B cell (primary cell): ENCODE measurements at regions not wholly inside any gene's neighbourhood (a gene's known extent, or its start where the extent isn't known, plus 50 kb on each side); places are given as distances from the start of the nearest gene placed in this dataset.

Experiments
- ATAC-seq: fragments of 200-7000 bp; cut with Tn5 transposase; one replicate; pipeline ENCODE4 v1.10.0; 2021; ENCODE audit warnings: low read depth, mild to moderate bottlenecking, moderate number of reproducible peaks, moderate library complexity
- CTCF ChIA-PET: fragments of 350-600 bp; sonication (Branson Sonifier 250); formaldehyde crosslinking; loops from one replicate; lab custom pipeline; 2021; ENCODE audit warnings: antibody characterized with exemption, inconsistent platforms; lab: Charles Lee
- POLR2A ChIA-PET: fragments of 350-600 bp; sonication (Branson Sonifier 250); formaldehyde crosslinking; loops from one replicate; lab custom pipeline; 2021; ENCODE audit warnings: antibody characterized with exemption; lab: Charles Lee
- DNase-seq: peaks from one replicate; pipeline ENCODE4 v3.0.0; 2013
- H2AFZ ChIP-seq: 2 replicates; pipeline ENCODE4 v1.6.1; 2012; ENCODE audit warnings: mild to moderate bottlenecking, low read depth, low read length; ENCODE audit not compliant: insufficient read depth, poor library complexity, severe bottlenecking
- H3K27ac ChIP-seq, 2 donors: 1 replicate in 1 of 2; 2 replicates in 1 of 2; pipeline ENCODE4 v1.5.1; 2012 to 2013; ENCODE audit warnings: low read length in 2 of 2, mild to moderate bottlenecking in 2 of 2, moderate library complexity in 1 of 2
- H3K27me3 ChIP-seq, 4 experiments: fragments of 200-600 bp in 1 of 4; sonication (generic) in 1 of 4; replicated peaks in 1 of 4; 1 replicate in 2 of 4; 2 replicates in 2 of 4; pipeline versions ENCODE4 v1.6.1 to v1.7.0; 2013 to 2016; ENCODE audit warnings: low read length in 3 of 4, mild to moderate bottlenecking in 2 of 4, mixed read lengths in 1 of 4, moderate library complexity in 1 of 4; ENCODE audit not compliant: insufficient read depth in 4 of 4, control insufficient read depth in 3 of 4; ENCODE audit errors: control extremely low read depth in 1 of 4
- H3K36me3 ChIP-seq, 2 experiments: replicated peaks in 1 of 2; 1 replicate in 1 of 2; 2 replicates in 1 of 2; pipeline versions ENCODE4 v1.6.1 to v1.7.1; 2013; ENCODE audit warnings: low read length in 1 of 2; ENCODE audit not compliant: insufficient read depth in 2 of 2, control insufficient read depth in 1 of 2; ENCODE audit errors: control extremely low read depth in 1 of 2, extremely low read depth in 1 of 2
- H3K4me1 ChIP-seq, 2 donors: fragments of 200-600 bp in 1 of 2; sonication (generic) in 1 of 2; 1 replicate in 1 of 2; 2 replicates in 1 of 2; pipeline versions ENCODE4 v1.5.1 to v1.6.1; 2013 to 2017; ENCODE audit warnings: low read length in 2 of 2; ENCODE audit not compliant: control insufficient read depth in 2 of 2, insufficient read depth in 2 of 2
- H3K4me2 ChIP-seq: replicated peaks from 2 replicates; pipeline ENCODE3; 2012; ENCODE audit warnings: mild to moderate bottlenecking, low read depth, low read length; ENCODE audit not compliant: poor library complexity, severe bottlenecking
- H3K4me3 ChIP-seq, 5 experiments: fragments of 200-600 bp in 1 of 5; sonication (generic) in 1 of 5; 1 replicate in 3 of 5; 2 replicates in 2 of 5; pipeline versions ENCODE4 v1.5.1 to v1.7.0; 2011 to 2016; ENCODE audit warnings: low read length in 4 of 5, mild to moderate bottlenecking in 4 of 5, low read depth in 2 of 5, control low read depth in 1 of 5, moderate library complexity in 1 of 5; ENCODE audit not compliant: insufficient read depth in 1 of 5; ENCODE audit errors: control extremely low read depth in 1 of 5, extremely low read depth in 1 of 5
- H3K79me2 ChIP-seq: fragments of 200-600 bp; sonication (generic); one replicate; pipeline ENCODE4 v1.6.0; 2016; ENCODE audit warnings: low read length; ENCODE audit not compliant: control insufficient read depth, insufficient read depth
- H3K9ac ChIP-seq: fragments of 200-600 bp; sonication (generic); 2 replicates; pipeline ENCODE4 v1.6.1; 2017; ENCODE audit warnings: mild to moderate bottlenecking, low read length, moderate library complexity
- H3K9me3 ChIP-seq, 3 donors: one replicate each; pipeline versions ENCODE4 v1.6.1 to v1.7.1; 2013; ENCODE audit warnings: low read length in 2 of 3; ENCODE audit not compliant: control insufficient read depth in 2 of 3, insufficient read depth in 1 of 3; ENCODE audit errors: control extremely low read depth in 1 of 3
- H4K20me1 ChIP-seq: 2 replicates; pipeline ENCODE4 v1.6.0; 2012; ENCODE audit warnings: mild to moderate bottlenecking, low read length; ENCODE audit not compliant: insufficient read depth, control insufficient read depth, poor library complexity, severe bottlenecking
- H3K27ac Mint-ChIP-seq: one replicate; pipeline ENCODE4 v1.8.0; 2021; ENCODE audit warnings: mixed read lengths
- H3K27me3 Mint-ChIP-seq: one replicate; pipeline ENCODE4 v1.8.0; 2021; ENCODE audit warnings: mixed read lengths
- H3K4me1 Mint-ChIP-seq: one replicate; pipeline ENCODE4 v1.8.0; 2021; ENCODE audit warnings: mixed read lengths
- H3K4me3 Mint-ChIP-seq: one replicate; pipeline ENCODE4 v1.8.0; 2021; ENCODE audit warnings: mixed read lengths
- H3K9me3 Mint-ChIP-seq: one replicate; pipeline ENCODE4 v1.8.0; 2022; ENCODE audit warnings: mixed read lengths; ENCODE audit not compliant: insufficient read depth
- CTCF ChIP-seq: fragments of 200-600 bp; IDR thresholded peaks from one replicate; pipeline ENCODE4 v1.8.0; 2022; ENCODE audit warnings: antibody characterized with exemption, mild to moderate bottlenecking
- EZH2 ChIP-seq: IDR thresholded peaks from 2 replicates; pipeline ENCODE4 v1.6.1; 2012; ENCODE audit warnings: borderline replicate concordance, low read depth, mild to moderate bottlenecking, moderate library complexity, low read length; ENCODE audit not compliant: insufficient read depth, poor library complexity, severe bottlenecking
- WGBS: methylation state at CpG from one replicate; pipeline ENCODE4 v1.1.5; 2013; ENCODE audit warnings: missing lambda C conversion rate; ENCODE audit not compliant: insufficient coverage; 5-methylcytosine and 5-hydroxymethylcytosine counted together
- intact Hi-C: fragments of 100-400 bp; cut with micrococcal nuclease; formaldehyde crosslinking; loops from one replicate; pipeline ENCODE4 v1.10.0; 2022

GRCh38 chr11:69383372-69384250, 89.7 kb downstream of the MYEOV start:
- Mint-ChIP-seq H3K4me3 (no peak overlapping the region), H3K27ac (no peak overlapping the region), H3K9me3 (peaks cover 9% of the 10 kb centered on the region), H3K4me1 (no peaks in the 10 kb centered on the region), H3K27me3 (no peaks in the 10 kb centered on the region)
- Histone ChIP-seq H3K36me3 (no peaks in the 10 kb centered on the region), H3K79me2 (no peaks in the 10 kb centered on the region), H3K9ac (no peak overlapping the region), H3K4me3 (no peak overlapping the region), H3K27me3 (no peaks in the 10 kb centered on the region), H3K4me1 (no peaks in the 10 kb centered on the region), H3K4me2 (no peak overlapping the region), H2AFZ (no peak overlapping the region), H3K27ac (no peak overlapping the region), H3K9me3 (peaks cover 0 to 23% (median 14%) of the 10 kb centered on the region in 3 donors), H4K20me1 (no peaks in the 10 kb centered on the region)
- intact Hi-C loops = no loop called here
- ATAC-seq (no peak), DNase-seq (no peak)
- TF ChIP-seq CTCF (no peak), EZH2 (no peak)
- CTCF ChIA-PET = no interaction called here
- POLR2A ChIA-PET = no interaction called here
- WGBS = 96% methylated on average over 11 of the region's 13 CpGs
